HG03066 (cell line): ENCODE measurements at regions not wholly inside any gene's neighbourhood (a gene's known extent, or its start where the extent isn't known, plus 50 kb on each side); places are given as distances from the start of the nearest gene placed in this dataset.

Experiments
- ATAC-seq: cut with Tn5 transposase; IDR thresholded peaks from one replicate; pipeline ENCODE4 v1.9.1; 2021; ENCODE audit warnings: low read depth; ENCODE audit not compliant: unreplicated experiment

GRCh38 chr15:35596285-35596684 lies 50.3 kb upstream of the DPH6 start:
- ATAC-seq, result no peak

GRCh38 chr15:35602836-35603235 lies 56.9 kb upstream of the DPH6 start:
- no peak for ATAC-seq

- no peak for ATAC-seq
Observed at GRCh38 chr15:35603301-35603700, 57.3 kb upstream of the DPH6 start.

GRCh38 chr15:35603856-35604255 lies 57.9 kb upstream of the DPH6 start:
- ATAC-seq, result no peak

- ATAC-seq, result no peak
Observed at GRCh38 chr15:35605764-35606449, 59.9 kb upstream of the DPH6 start.

- no peak for ATAC-seq
Observed at GRCh38 chr15:35606450-35606779, 60.5 kb upstream of the DPH6 start.

GRCh38 chr15:35616498-35617271 lies 70.7 kb upstream of the DPH6 start:
- no peak for ATAC-seq

GRCh38 chr15:35618260-35619188 lies 72.6 kb upstream of the DPH6 start:
- ATAC-seq, result no peak

- ATAC-seq, result no peak
Observed at GRCh38 chr15:35622641-35623340, 76.8 kb upstream of the DPH6 start.

- no peak for ATAC-seq
Observed at GRCh38 chr15:35624881-35625280, 78.9 kb upstream of the DPH6 start.

- ATAC-seq, result no peak
Observed at GRCh38 chr15:35626571-35627318, 80.8 kb upstream of the DPH6 start.

GRCh38 chr15:35627696-35628095 lies 81.7 kb upstream of the DPH6 start:
- ATAC-seq, result no peak

GRCh38 chr15:35629766-35630165 lies 83.8 kb upstream of the DPH6 start:
- ATAC-seq, result no peak

- ATAC-seq, result no peak
Observed at GRCh38 chr15:35630532-35630931, 84.6 kb upstream of the DPH6 start.

GRCh38 chr15:35630985-35631384 lies 85.0 kb upstream of the DPH6 start:
- no peak for ATAC-seq

- ATAC-seq, result no peak
Observed at GRCh38 chr15:35633677-35634076, 87.7 kb upstream of the DPH6 start.

GRCh38 chr15:35646790-35647189 lies 100.8 kb upstream of the DPH6 start:
- ATAC-seq, result no peak

GRCh38 chr15:35647303-35647702 lies 101.3 kb upstream of the DPH6 start:
- no peak for ATAC-seq

GRCh38 chr15:35648941-35649340 lies 103.0 kb upstream of the DPH6 start:
- no peak for ATAC-seq

GRCh38 chr15:35649575-35649974 lies 103.6 kb upstream of the DPH6 start:
- ATAC-seq, result no peak
